HG02973 (cell line): ENCODE measurements at regions not wholly inside any gene's neighbourhood (a gene's known extent, or its start where the extent isn't known, plus 50 kb on each side); places are given as distances from the start of the nearest gene placed in this dataset.
A peak's percentile ranks its signal among the peaks of the same experiment; 100 is the strongest.

Source experiments
- ATAC-seq: cut with Tn5 transposase; IDR thresholded peaks from one replicate; pipeline ENCODE4 v1.9.1; 2021; ENCODE audit warnings: moderate library complexity; ENCODE audit not compliant: unreplicated experiment

DNA sequence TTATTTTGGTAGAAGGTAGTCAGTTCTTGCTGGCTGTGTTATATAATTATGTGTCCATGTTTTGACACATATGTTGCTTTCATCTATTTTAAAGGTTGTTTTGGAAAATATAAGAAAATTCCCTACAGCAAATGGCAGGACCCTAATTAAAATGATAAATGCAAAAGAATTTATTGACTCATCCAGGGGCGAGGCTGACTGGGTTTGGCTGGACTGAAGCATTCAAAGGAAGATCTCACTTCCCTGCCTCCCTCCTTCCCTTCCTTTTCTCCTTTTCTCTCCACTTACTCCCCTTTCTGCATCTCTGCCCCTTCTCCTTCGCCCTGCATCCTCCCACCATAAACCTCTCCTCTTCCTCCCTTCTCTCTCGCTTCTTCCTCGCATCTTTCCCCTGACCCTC is 129.6 kb downstream of the SNAPC1 start:
- ATAC-seq = no peak

DNA sequence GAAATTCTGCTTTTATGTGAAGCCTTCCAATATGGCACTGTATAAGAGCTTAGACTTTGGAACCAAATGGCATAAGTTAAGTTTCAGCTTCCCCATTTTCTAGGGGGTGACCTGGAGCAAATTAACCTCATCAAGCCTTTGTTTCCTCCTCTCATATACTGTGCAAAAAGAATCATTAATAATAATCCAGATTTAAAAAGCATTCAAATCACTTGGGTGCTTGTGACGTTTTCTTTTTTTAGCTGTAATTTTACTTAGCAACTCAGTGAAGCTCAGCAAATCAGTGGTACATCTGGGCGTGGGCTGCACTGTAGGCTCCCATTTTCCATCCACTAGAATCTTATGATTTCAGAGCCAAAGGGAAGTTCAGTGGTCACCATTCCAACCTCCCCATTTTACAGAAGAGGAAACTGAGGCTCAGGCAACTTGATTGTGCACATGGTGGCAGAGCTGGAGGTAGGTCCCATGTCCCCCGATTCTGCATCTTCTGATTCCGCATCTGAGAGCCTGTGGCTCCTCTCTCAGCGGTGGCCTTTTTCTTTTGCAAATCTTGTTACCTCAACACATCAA is 131.2 kb downstream of the SNAPC1 start:
- no peak for ATAC-seq

DNA sequence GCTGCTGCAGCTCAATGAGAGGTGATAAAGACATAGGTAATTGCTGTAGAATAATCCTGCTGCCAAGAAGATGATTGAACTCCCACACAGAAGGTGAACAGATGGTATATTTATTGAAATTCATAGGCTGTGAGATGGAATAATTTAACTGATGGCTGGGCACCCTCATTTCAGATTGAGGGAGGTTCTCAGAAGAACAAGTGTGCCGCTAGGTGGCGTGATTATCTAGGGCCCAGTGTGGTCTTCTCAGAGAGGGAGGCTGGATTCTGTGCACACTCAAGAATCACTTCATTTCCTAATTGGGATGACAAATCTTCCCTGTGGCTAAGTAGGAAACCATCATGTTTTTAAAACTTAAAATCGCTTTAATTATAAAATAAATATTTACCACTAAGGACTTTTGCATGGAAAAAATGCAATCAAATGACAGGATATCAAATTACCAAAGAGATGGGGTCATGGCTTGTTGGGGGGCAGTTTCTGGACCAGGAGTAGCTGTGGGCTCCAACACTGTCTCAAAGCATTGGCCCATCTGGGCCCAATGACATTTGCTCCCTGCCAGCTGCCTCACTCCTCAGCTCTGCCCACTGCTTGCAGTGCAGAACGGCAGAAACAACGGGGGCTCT is 132.3 kb downstream of the SNAPC1 start:
- ATAC-seq = peak; percentile 31

DNA sequence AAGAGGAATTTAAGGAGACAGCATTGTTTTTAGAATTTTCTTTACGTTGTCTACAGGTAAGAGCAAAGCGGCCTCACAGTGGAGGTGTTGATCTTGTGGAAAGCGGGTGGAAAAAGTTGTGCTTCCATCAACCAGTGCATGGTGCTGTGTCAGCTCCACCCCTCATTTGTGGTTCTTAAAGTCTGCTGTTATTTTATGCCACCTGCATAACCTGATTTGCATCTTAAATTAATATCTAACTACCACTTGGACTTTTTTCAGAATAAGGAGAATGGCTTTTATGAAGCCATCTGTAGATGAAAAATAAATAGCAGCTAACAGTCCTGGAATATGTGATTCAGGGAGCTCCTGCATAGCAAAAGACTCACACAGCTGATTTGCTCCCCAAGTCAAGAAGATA is 135.1 kb downstream of the SNAPC1 start:
- no peak for ATAC-seq

DNA sequence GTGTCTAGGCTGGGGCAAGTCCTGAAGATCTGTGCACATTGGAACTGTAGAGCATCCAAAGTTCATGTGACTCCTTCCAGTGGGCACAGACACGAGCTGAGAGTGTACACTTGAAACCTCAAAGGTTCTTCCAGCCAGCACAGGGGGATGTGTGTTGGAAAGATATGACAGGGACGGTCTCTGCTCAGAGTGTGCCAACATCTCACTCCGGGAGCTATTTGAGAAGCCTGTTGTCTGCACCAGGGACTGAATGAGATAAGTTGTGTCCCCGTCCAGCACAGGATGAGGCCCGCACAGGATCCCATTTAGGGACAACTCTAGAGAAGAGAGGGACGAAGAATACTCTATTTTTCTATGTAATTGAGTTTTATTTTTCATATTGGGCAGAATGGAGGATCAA is 136.3 kb downstream of the SNAPC1 start:
- ATAC-seq = no peak

DNA sequence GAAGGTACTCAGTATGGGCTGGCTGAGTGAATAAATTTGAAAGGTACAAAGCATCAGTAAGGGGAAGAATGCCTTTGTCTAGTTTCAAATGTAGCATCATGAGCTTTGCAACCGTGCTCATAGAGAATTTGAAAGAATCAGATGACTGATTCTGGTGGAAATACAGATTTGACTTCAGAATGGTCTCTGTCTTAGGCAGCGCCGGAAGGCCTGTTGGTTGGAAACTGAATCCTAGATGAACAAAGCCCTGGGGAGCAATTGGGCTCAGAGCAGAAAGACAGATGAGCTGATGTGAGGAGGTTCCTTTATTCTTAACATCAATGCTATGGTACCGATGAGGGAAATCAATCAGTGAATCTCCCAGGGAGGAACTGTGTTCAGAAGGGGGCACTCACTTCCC is 137.3 kb downstream of the SNAPC1 start:
- ATAC-seq = no peak

- ATAC-seq = no peak
Measured at GRCh38 chr14:61904946-61905345, 142.7 kb downstream of the SNAPC1 start.

- ATAC-seq = no peak
Measured at GRCh38 chr14:61911574-61911973, 149.4 kb downstream of the SNAPC1 start.

- no peak for ATAC-seq
Measured at GRCh38 chr14:61918998-61919397, 156.8 kb downstream of the SNAPC1 start.

- no peak for ATAC-seq
Measured at GRCh38 chr14:61923348-61923747, 161.1 kb downstream of the SNAPC1 start.

- ATAC-seq = no peak
Measured at GRCh38 chr14:61925043-61925442, 162.8 kb downstream of the SNAPC1 start.

DNA sequence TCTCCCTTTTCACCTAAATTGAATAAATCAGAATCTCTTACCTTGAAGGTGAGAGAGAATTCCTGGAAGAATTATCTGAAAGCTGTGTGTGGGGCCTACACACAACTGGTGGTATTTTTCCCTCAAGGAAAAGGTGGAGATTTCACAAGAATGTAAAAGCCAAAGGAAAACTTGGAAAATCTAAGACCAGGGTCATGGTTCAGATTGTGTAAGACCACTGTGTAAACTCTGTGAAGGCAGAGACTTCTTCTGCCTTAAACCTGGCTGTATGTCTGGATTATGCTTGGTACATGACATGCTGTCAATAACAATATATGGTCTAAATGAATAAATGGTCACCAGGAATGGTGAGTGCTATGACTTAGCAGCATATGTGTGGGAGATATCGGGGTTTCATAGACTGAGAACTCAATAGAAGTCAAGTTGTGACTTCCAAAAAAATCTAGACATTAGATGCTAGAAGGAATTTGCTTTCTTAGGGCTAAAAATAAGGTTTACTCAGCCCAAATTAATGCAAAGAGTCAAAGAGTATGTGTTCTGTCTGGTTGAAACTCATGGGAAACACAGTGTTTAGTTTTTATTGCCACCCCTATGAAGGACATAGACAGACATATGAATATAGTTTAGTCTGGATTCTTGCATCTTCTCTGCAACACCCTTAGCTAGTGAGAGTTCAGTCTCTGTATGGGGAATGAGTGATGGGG is 163.7 kb downstream of the SNAPC1 start:
- ATAC-seq = no peak

GRCh38 chr14:61927060-61927459 is 164.8 kb downstream of the SNAPC1 start:
- ATAC-seq = no peak

GRCh38 chr14:61927520-61927919 is 165.3 kb downstream of the SNAPC1 start:
- ATAC-seq = no peak

DNA sequence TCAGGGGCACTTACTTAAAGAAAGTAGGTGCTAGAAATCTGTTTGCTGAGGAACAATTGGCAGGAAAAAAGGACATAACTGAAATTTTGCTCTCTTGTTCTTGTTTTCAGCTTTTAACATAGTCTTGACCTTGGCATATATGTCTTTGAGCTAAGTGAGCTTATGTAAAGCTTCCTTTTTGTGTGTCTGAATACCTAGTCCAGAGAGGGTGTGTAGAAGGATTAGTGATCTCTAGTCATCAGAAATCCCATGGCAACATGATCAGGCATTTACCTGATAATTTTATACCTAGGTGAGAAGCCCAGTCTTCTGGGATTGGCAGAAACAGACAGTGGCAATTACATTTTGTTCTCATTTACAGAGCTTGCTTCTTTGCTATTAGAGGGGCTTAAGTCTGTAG is 166.1 kb downstream of the SNAPC1 start:
- no peak for ATAC-seq

- no peak for ATAC-seq
Measured at GRCh38 chr14:61928701-61929100, 166.5 kb downstream of the SNAPC1 start.

DNA sequence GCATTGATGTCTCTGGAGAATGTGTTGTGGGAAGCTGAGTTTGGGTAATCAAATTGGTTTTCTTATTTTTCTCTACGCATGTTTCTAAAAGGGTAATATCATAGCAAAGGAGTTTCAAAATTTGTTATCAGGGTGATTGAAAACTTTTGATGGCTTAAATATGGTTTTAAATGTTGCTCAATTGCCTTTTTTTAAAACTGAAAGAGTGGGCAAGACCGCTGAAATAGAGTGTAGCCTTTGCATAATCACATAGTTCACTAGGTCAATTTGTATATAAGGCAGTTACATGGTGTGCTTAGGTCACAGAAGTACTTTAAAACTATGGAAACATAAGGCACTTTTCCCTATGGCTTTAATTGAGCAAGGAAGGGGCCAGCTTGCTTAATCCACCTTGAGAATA is 167.4 kb downstream of the SNAPC1 start:
- ATAC-seq = no peak

DNA sequence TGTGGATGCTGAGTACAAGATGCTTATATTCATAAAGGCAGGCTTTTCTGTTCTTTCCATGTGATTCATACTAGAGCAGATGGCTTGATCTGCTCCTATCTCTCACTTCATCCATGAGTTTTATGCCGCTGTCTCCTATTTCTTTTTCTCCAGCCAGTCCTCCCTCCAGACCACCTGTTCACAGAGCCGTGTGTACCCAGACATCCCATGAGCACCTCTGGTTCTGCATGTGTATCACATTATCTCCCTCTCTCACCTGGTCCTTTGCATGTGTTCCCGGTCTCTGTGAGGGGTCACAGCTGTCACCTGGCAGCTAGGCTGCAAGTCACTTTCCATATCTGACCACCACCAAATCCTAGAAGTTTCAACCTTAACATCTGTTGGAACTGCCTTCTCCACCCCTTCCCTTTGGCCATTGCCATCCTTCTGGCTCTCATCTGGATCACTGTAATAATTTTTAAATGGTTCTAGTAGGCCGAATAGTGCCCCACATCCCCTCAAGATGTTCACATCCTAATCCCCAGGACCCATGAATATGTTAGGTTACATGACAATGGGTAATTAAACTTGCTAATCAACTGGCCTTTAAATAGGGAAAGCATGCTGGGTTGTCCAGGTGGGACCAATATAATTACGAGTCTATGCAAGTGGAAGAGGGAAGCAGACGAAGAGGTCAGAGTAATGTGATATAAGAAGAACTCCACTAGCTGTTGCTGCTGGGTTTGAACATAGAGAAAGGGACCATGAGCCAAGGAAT is 168.1 kb downstream of the SNAPC1 start:
- no peak for ATAC-seq

DNA sequence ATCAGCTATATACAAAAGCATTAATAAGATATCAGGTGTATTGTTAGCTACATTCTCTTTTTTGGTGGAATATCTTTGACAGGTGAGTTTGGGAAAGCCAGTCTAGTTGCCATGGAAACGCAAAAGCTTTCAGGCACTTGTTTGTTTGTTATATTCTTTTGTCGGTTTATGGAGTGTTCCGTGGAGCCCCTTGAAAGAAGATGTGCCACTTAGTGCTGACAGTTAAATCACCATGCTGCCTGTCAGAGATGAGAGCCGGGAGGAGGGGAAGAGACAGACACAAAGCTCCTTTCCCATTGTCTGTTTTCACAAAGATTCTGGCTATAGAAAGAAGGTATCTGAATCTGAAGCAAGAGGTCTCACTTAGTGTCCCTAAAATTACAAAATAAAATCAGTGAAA is 170.8 kb downstream of the SNAPC1 start:
- ATAC-seq = no peak

DNA sequence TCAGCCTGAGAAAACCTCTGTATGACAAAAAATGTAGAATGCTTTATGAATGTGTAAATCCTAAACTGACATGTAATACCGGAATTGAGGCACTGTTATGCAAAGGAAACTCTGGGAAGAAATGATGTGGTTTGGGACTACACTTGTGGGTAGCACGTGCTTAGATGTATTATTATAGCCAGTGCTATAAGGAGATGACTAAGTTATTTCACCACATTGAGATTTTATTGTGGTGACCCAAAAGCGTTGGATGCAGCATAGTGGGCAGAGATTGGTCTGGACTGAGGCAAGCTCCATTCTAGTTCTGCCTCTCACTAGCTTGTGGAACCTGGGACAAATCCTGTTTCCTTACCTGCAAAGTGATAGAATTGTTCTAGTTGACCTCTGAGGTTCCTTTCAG is 172.2 kb downstream of the SNAPC1 start:
- no peak for ATAC-seq

- ATAC-seq = no peak
Measured at GRCh38 chr14:61939776-61940175, 177.6 kb downstream of the SNAPC1 start.
